ENCODE measurements at regions not wholly inside any gene's neighbourhood (a gene's known extent, or its start where the extent isn't known, plus 50 kb on each side); places are given as distances from the start of the nearest gene placed in this dataset.

- Histone ChIP-seq H2AFZ (ENCODE audit: insufficient read depth, low read depth, low read length, poor library complexity, severe bottlenecking) (no peak overlapping the region), H3K79me2 (ENCODE audit: insufficient read depth, low read length) (no peaks in the 10 kb centered on the region), H3K9ac (ENCODE audit: insufficient read depth, low read length, poor library complexity, severe bottlenecking) (no peak overlapping the region), H3K4me1 (ENCODE audit: control insufficient read depth in 1 of 2, insufficient read depth in 2 of 2, low read length in 2 of 2) (no peaks in the 10 kb centered on the region), H3K27ac (ENCODE audit: low read depth in 1 of 2, low read length in 2 of 2) (no peak overlapping the region), H3K36me3 (replicated peaks in 1 of 2; ENCODE audit: control insufficient read depth in 1 of 2, insufficient read depth in 2 of 2, low read length in 2 of 2) (no peaks in the 10 kb centered on the region), H4K20me1 (ENCODE audit: insufficient read depth, low read length) (no peaks in the 10 kb centered on the region), H3K4me2 (replicated peaks; ENCODE audit: extremely low read depth, low read length, poor library complexity, severe bottlenecking) (no peak overlapping the region), H3K4me3 (replicated peaks in 1 of 3; ENCODE audit: low read depth in 2 of 3, low read length in 3 of 3) (no peak overlapping the region), H3K27me3 (ENCODE audit: control insufficient read depth in 2 of 2, insufficient read depth in 2 of 2, low read length in 2 of 2) (no peaks in the 10 kb centered on the region), H3K9me3 (replicated peaks in 1 of 2; ENCODE audit: control insufficient read depth in 1 of 2, insufficient read depth in 1 of 2, low read length in 2 of 2) (peaks cover 0 to 4% of the 10 kb centered on the region in 2 donors)
- H3K9me3 Mint-ChIP-seq = peaks cover 0 to 3% (median 0%) of the 10 kb centered on the region in 7 donors
- no peaks in the 10 kb centered on the region for H3K27me3 Mint-ChIP-seq (ENCODE audit: low read depth in 3 of 3)
- no peaks in the 10 kb centered on the region for H3K36me3 Mint-ChIP-seq
- H3K4me1 Mint-ChIP-seq = no peaks in the 10 kb centered on the region
- no peak for DNase-seq
- TF ChIP-seq CTCF (IDR thresholded peaks at IDR 0.05) = no peak
- no peak overlapping the region for H3K4me3 Mint-ChIP-seq
- no peak overlapping the region for H3K27ac Mint-ChIP-seq
- intact Hi-C loops (cut with micrococcal nuclease) = no loop called here
These were observed 985.7 kb downstream of the NSUN3 start for GRCh38 chr3:95048564-95048963.

- no peaks in the 10 kb centered on the region for H4K20me1 ChIP-seq (ENCODE audit: insufficient read depth, low read length)
- no peak overlapping the region for H3K9ac ChIP-seq (ENCODE audit: insufficient read depth, low read length, poor library complexity, severe bottlenecking)
- H3K27ac Mint-ChIP-seq = no peak overlapping the region
- 100% methylated on average over 1 of the region's 1 CpG for WGBS (ENCODE audit: insufficient coverage)
- H3K4me3 Mint-ChIP-seq = no peak overlapping the region
- H3K27me3 Mint-ChIP-seq (ENCODE audit: low read depth in 3 of 3) = no peaks in the 10 kb centered on the region
- H2AFZ ChIP-seq (ENCODE audit: insufficient read depth, low read depth, low read length, poor library complexity, severe bottlenecking) = no peak overlapping the region
- H3K27me3 ChIP-seq (ENCODE audit: control insufficient read depth in 2 of 2, insufficient read depth in 2 of 2, low read length in 2 of 2) = no peaks in the 10 kb centered on the region
- H3K9me3 Mint-ChIP-seq = peaks cover 0 to 3% (median 0%) of the 10 kb centered on the region in 7 donors
- no peak overlapping the region for H3K4me3 ChIP-seq (replicated peaks in 1 of 3; ENCODE audit: low read depth in 2 of 3, low read length in 3 of 3)
- no peaks in the 10 kb centered on the region for H3K36me3 ChIP-seq (replicated peaks in 1 of 2; ENCODE audit: control insufficient read depth in 1 of 2, insufficient read depth in 2 of 2, low read length in 2 of 2)
- no peak for TF ChIP-seq CTCF (IDR thresholded peaks at IDR 0.05)
- H3K36me3 Mint-ChIP-seq = no peaks in the 10 kb centered on the region
- H3K4me2 ChIP-seq (replicated peaks; ENCODE audit: extremely low read depth, low read length, poor library complexity, severe bottlenecking) = no peak overlapping the region
- no peaks in the 10 kb centered on the region for H3K4me1 Mint-ChIP-seq
- intact Hi-C loops (cut with micrococcal nuclease) = no loop called here
- H3K79me2 ChIP-seq (ENCODE audit: insufficient read depth, low read length) = no peaks in the 10 kb centered on the region
- DNase-seq = no peak
- peaks cover 0 to 4% of the 10 kb centered on the region in 2 donors for H3K9me3 ChIP-seq (replicated peaks in 1 of 2; ENCODE audit: control insufficient read depth in 1 of 2, insufficient read depth in 1 of 2, low read length in 2 of 2)
- no peak overlapping the region for H3K27ac ChIP-seq (ENCODE audit: low read depth in 1 of 2, low read length in 2 of 2)
- H3K4me1 ChIP-seq (ENCODE audit: control insufficient read depth in 1 of 2, insufficient read depth in 2 of 2, low read length in 2 of 2) = no peaks in the 10 kb centered on the region
These were observed 987.0 kb downstream of the NSUN3 start for GRCh38 chr3:95049841-95050240.

Data from CD14-positive monocyte (primary cell).